K562 (cell line): ENCODE measurements at regions not wholly inside any gene's neighbourhood (a gene's known extent, or its start where the extent isn't known, plus 50 kb on each side); places are given as distances from the start of the nearest gene placed in this dataset.

ENCODE experiments used
- ATAC-seq: fragments of 200-7000 bp; cut with Tn5 transposase; 3 replicates; pipeline ENCODE4 v1.9.1; 2020; ENCODE audit warnings: moderate library complexity
- BruUV-seq: library from RNA; stranded (reverse); fragments of 400-500 nt; replicated peaks from 2 replicates; lab custom pipeline; 2021; lab: Mats Ljungman, UMichigan
- CTCF ChIA-PET: fragments of 300-600 bp; formaldehyde crosslinking; extraction: SDS; loops from one replicate; lab custom pipeline; 2021; ENCODE audit warnings: low intra/inter-chr PET ratio; lab: Yijun Ruan, JAX
- POLR2A ChIA-PET: fragments of 300-600, 350-650 bp; sonication (Branson Sonifier 250); formaldehyde crosslinking; extraction: SDS; loops from one replicate; lab custom pipeline; 2021; ENCODE audit warnings: antibody characterized with exemption, inconsistent platforms; lab: Yijun Ruan, JAX
- DNase-seq, 4 experiments: peaks; one replicate each; pipeline versions ENCODE4 v3.0.0 to v3.0.0-alpha.2; 2011 to 2018; ENCODE audit warnings: low spot score in 3 of 4, mixed read lengths in 3 of 4; ENCODE audit errors: extremely low read depth in 1 of 4
- FAIRE-seq: peaks from 2 replicates; lab custom pipeline; 2011; peaks lifted over from hg19 to GRCh38; lab: Jason Lieb, UNC
- H2AFZ ChIP-seq: 2 replicates; pipeline ENCODE4 v1.6.0; 2011; ENCODE audit warnings: low read depth, low read length, control low read depth, inconsistent platforms
- H3K27ac ChIP-seq: fragments of 200-600 bp; 3 replicates; pipeline ENCODE4 v1.8.0; 2011; ENCODE audit warnings: low read depth, mild to moderate bottlenecking, control low read depth, inconsistent platforms, low read length, moderate library complexity, mixed read lengths; ENCODE audit errors: extremely low read depth
- H3K27me3 ChIP-seq, 2 experiments: fragments of 300-600 bp in 1 of 2; 2 replicates in 1 of 2; 3 replicates in 1 of 2; pipeline versions ENCODE4 v1.6.0 to v1.8.0; 2011; ENCODE audit warnings: inconsistent platforms in 2 of 2, low read length in 2 of 2, mild to moderate bottlenecking in 1 of 2, mixed read lengths in 1 of 2, moderate library complexity in 1 of 2; ENCODE audit not compliant: control insufficient read depth in 2 of 2, insufficient read depth in 2 of 2
- H3K36me3 ChIP-seq: fragments of 300-600 bp; 3 replicates; pipeline ENCODE4 v1.8.0; 2011; ENCODE audit warnings: mild to moderate bottlenecking, low read length, inconsistent platforms; ENCODE audit not compliant: control insufficient read depth, insufficient read depth
- H3K4me1 ChIP-seq, 2 experiments: fragments of 200-600 bp in 1 of 2; replicated peaks in 1 of 2; 2 replicates in 1 of 2; 3 replicates in 1 of 2; pipeline versions ENCODE4 v1.5.1 to v1.8.0; 2011; ENCODE audit warnings: inconsistent platforms in 2 of 2, low read length in 2 of 2, mild to moderate bottlenecking in 1 of 2, mixed read lengths in 1 of 2, moderate library complexity in 1 of 2; ENCODE audit not compliant: control insufficient read depth in 2 of 2, insufficient read depth in 2 of 2
- H3K4me2 ChIP-seq: 2 replicates; pipeline ENCODE4 v1.6.1; 2011; ENCODE audit warnings: low read length, control low read depth, inconsistent platforms, mixed read lengths; ENCODE audit not compliant: insufficient read depth
- H3K4me3 ChIP-seq: fragments of 200-600 bp; sonication (generic), shearing (Covaris generic); 2 replicates; pipeline ENCODE4 v1.5.1; 2016; ENCODE audit warnings: control low read depth, inconsistent platforms
- H3K79me2 ChIP-seq: fragments of 200-600 bp; 3 replicates; pipeline ENCODE4 v1.8.0; 2011; ENCODE audit warnings: low read length, inconsistent platforms; ENCODE audit not compliant: control insufficient read depth, insufficient read depth
- H3K9ac ChIP-seq, 2 experiments: 2 replicates each; pipeline versions ENCODE4 v1.6.0 to v1.6.1; 2011; ENCODE audit warnings: low read depth in 2 of 2, low read length in 2 of 2, control low read depth in 1 of 2, inconsistent platforms in 1 of 2, mild to moderate bottlenecking in 1 of 2, mixed read lengths in 1 of 2; ENCODE audit not compliant: insufficient read depth in 1 of 2
- H3K9me1 ChIP-seq: one replicate; pipeline ENCODE4 v1.6.0; 2011; ENCODE audit warnings: inconsistent platforms, mild to moderate bottlenecking, low read length, moderate library complexity; ENCODE audit not compliant: control insufficient read depth, insufficient read depth
- H3K9me3 ChIP-seq: replicated peaks from 2 replicates; pipeline ENCODE4 v1.5.1; 2011; ENCODE audit warnings: low read depth, low read length, inconsistent platforms; ENCODE audit not compliant: control insufficient read depth, insufficient read depth
- H4K20me1 ChIP-seq: replicated peaks from 2 replicates; pipeline ENCODE4 v1.6.1; 2011; ENCODE audit warnings: low read length, inconsistent platforms, mixed read lengths; ENCODE audit not compliant: control insufficient read depth, insufficient read depth
- HMG20B ChIP-seq: fragments of 250-450 bp; sonication (Bioruptor Pico); IDR thresholded peaks from 2 replicates; pipeline ENCODE4 v1.5.0; 2021; ENCODE audit warnings: mild to moderate bottlenecking
- IFI16 ChIP-seq: fragments of 250-450 bp; sonication (Bioruptor Pico); IDR thresholded peaks from 2 replicates; pipeline ENCODE4 v2.1.2; 2022; ENCODE audit warnings: mild to moderate bottlenecking, inconsistent platforms
- MTA2 ChIP-seq: fragments of 450-650 bp; IDR thresholded peaks from 2 replicates; pipeline ENCODE4 v1.6.1; 2016; ENCODE audit warnings: low read depth
- SMAD4 ChIP-seq: fragments of 250-450 bp; sonication (Bioruptor Pico); conservative IDR thresholded peaks from 2 replicates; pipeline ENCODE4 v1.8.0; 2021; ENCODE audit warnings: inconsistent platforms, mild to moderate bottlenecking, moderate library complexity
- SPI1 ChIP-seq: IDR thresholded peaks from 2 replicates; pipeline ENCODE4 v1.6.1; 2011; ENCODE audit warnings: low read depth, low read length, control low read depth, borderline replicate concordance
- ZEB2 ChIP-seq: fragments of 450-650 bp; IDR thresholded peaks from 2 replicates; pipeline ENCODE4 v1.6.1; 2016
- ZNF75A ChIP-seq: fragments of 450-650 bp; formaldehyde crosslinking; IDR thresholded peaks from 2 replicates; pipeline ENCODE4 v1.4.0; 2020; ENCODE audit warnings: mild to moderate bottlenecking
- WGBS: fragments of 100-300 bp; shearing (Covaris generic); methylation state at CpG from one replicate; pipeline ENCODE4 v1.1.6; 2016; ENCODE audit warnings: low coverage, mixed read lengths; ENCODE audit not compliant: insufficient coverage; ENCODE audit errors: missing lambda C conversion rate; 5-methylcytosine and 5-hydroxymethylcytosine counted together
- in situ Hi-C: fragments of 300-500 bp; cut with MboI; formaldehyde crosslinking; loops from 4 replicates; pipeline ENCODE4 v1.15.0; 2018; ENCODE audit warnings: inconsistent platforms, mixed read lengths
- intact Hi-C: fragments of 100-400 bp; cut with micrococcal nuclease; formaldehyde crosslinking; loops from 2 replicates; pipeline ENCODE4 v1.14.2; 2022
- TF ChIP-seq, protein P1 (sequence below): fragments of 450-650 bp; IDR thresholded peaks from 2 replicates; pipeline ENCODE4 v1.6.1; 2016; ENCODE audit warnings: mild to moderate bottlenecking
- TF ChIP-seq, protein P2 (sequence below): fragments of 450-650 bp; conservative IDR thresholded peaks from 2 replicates; pipeline ENCODE4 v1.6.1; 2016; ENCODE audit warnings: missing genetic modification characterization, low read depth, mild to moderate bottlenecking, control low read depth, missing compliant biosample characterization
- TF ChIP-seq, protein P3 (sequence below), 2 experiments: IDR thresholded peaks; 2 replicates each; pipeline ENCODE4 v1.6.1; 2012; ENCODE audit warnings: improper control_type of control experiment in 2 of 2, low read depth in 2 of 2, low read length in 2 of 2, borderline replicate concordance in 1 of 2

DNA sequence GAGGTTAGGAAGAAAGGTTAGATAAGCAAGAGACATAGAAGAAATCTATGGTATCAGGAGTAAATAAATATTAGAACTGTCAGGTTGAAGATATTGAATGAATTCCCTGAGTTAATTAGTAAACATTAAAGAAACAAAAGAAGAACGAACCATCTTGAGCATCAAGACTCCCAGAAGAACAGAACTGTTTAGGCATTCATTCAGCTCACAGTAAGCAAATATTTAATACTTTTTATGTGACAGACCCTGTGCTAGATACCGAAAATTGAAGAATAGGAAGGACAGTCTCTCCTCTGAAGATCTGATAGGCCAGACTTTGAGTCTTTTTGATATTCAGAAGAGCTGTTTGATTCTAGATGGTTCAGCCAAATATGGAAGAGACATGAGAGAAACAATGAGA lies 731.5 kb downstream of the XPNPEP1 start:
- no TSS peak for BruUV-seq

More for the DNA sequence above, 731.5 kb downstream of the XPNPEP1 start:
- no peaks in the 10 kb centered on the region for H3K9me3 ChIP-seq
- no peak overlapping the region for H3K9ac ChIP-seq
- FAIRE-seq (no peak), ATAC-seq (no peak), DNase-seq (no peak)
- H3K27me3 ChIP-seq: no peaks in the 10 kb centered on the region
- no peaks in the 10 kb centered on the region for H3K79me2 ChIP-seq
- no peaks in the 10 kb centered on the region for H3K36me3 ChIP-seq
- H2AFZ ChIP-seq: no peak overlapping the region
- H3K9me1 ChIP-seq: no peaks in the 10 kb centered on the region
- in situ Hi-C loops: no loop called here
- H3K4me1 ChIP-seq: no peaks in the 10 kb centered on the region
- POLR2A ChIA-PET: no interaction called here
- CTCF ChIA-PET: no interaction called here
- no peak overlapping the region for H3K27ac ChIP-seq
- no peak overlapping the region for H3K4me2 ChIP-seq
- no peaks in the 10 kb centered on the region for H4K20me1 ChIP-seq
- 0% methylated on average over 2 of the region's 2 CpGs for WGBS
- no peak for TF ChIP-seq ZEB2
- no peak for TF ChIP-seq IFI16
- no peak for TF ChIP-seq ZNF75A
- TF ChIP-seq, protein P1, sequence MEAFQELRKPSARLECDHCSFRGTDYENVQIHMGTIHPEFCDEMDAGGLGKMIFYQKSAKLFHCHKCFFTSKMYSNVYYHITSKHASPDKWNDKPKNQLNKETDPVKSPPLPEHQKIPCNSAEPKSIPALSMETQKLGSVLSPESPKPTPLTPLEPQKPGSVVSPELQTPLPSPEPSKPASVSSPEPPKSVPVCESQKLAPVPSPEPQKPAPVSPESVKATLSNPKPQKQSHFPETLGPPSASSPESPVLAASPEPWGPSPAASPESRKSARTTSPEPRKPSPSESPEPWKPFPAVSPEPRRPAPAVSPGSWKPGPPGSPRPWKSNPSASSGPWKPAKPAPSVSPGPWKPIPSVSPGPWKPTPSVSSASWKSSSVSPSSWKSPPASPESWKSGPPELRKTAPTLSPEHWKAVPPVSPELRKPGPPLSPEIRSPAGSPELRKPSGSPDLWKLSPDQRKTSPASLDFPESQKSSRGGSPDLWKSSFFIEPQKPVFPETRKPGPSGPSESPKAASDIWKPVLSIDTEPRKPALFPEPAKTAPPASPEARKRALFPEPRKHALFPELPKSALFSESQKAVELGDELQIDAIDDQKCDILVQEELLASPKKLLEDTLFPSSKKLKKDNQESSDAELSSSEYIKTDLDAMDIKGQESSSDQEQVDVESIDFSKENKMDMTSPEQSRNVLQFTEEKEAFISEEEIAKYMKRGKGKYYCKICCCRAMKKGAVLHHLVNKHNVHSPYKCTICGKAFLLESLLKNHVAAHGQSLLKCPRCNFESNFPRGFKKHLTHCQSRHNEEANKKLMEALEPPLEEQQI: no peak
- TF ChIP-seq HMG20B (CRISPR knock-in tag): no peak
- TF ChIP-seq SPI1: no peak
- TF ChIP-seq, protein P2, sequence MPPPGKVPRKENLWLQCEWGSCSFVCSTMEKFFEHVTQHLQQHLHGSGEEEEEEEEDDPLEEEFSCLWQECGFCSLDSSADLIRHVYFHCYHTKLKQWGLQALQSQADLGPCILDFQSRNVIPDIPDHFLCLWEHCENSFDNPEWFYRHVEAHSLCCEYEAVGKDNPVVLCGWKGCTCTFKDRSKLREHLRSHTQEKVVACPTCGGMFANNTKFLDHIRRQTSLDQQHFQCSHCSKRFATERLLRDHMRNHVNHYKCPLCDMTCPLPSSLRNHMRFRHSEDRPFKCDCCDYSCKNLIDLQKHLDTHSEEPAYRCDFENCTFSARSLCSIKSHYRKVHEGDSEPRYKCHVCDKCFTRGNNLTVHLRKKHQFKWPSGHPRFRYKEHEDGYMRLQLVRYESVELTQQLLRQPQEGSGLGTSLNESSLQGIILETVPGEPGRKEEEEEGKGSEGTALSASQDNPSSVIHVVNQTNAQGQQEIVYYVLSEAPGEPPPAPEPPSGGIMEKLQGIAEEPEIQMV (tag): no peak
- no peak for TF ChIP-seq SMAD4
- no peak for TF ChIP-seq MTA2
- TF ChIP-seq, protein P3, sequence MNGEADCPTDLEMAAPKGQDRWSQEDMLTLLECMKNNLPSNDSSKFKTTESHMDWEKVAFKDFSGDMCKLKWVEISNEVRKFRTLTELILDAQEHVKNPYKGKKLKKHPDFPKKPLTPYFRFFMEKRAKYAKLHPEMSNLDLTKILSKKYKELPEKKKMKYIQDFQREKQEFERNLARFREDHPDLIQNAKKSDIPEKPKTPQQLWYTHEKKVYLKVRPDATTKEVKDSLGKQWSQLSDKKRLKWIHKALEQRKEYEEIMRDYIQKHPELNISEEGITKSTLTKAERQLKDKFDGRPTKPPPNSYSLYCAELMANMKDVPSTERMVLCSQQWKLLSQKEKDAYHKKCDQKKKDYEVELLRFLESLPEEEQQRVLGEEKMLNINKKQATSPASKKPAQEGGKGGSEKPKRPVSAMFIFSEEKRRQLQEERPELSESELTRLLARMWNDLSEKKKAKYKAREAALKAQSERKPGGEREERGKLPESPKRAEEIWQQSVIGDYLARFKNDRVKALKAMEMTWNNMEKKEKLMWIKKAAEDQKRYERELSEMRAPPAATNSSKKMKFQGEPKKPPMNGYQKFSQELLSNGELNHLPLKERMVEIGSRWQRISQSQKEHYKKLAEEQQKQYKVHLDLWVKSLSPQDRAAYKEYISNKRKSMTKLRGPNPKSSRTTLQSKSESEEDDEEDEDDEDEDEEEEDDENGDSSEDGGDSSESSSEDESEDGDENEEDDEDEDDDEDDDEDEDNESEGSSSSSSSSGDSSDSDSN (IDR thresholded peaks at IDR 0.05; ENCODE audit: borderline replicate concordance in 1 of 2, low read depth in 2 of 2, low read length in 2 of 2): no peak
- intact Hi-C loops: no loop called here
- no peak overlapping the region for H3K4me3 ChIP-seq
